Activated B cell treated with CpG ODN at 0.5 μM for 24 hours (primary cell): ENCODE measurements at regions not wholly inside any gene's neighbourhood (a gene's known extent, or its start where the extent isn't known, plus 50 kb on each side); places are given as distances from the start of the nearest gene placed in this dataset.

Source experiments
- ATAC-seq: fragments of 200-7000 bp; cut with Tn5 transposase; one replicate; pipeline ENCODE4 v1.10.0; 2021; ENCODE audit warnings: low read depth, mild to moderate bottlenecking, moderate library complexity
- CTCF ChIA-PET: fragments of 350-600 bp; sonication (Branson Sonifier 250); formaldehyde crosslinking; loops from one replicate; lab custom pipeline; 2021; ENCODE audit warnings: antibody characterized with exemption; lab: Charles Lee
- POLR2A ChIA-PET: fragments of 350-600 bp; sonication (Branson Sonifier 250); formaldehyde crosslinking; loops from one replicate; lab custom pipeline; 2021; ENCODE audit warnings: antibody characterized with exemption; lab: Charles Lee
- DNase-seq: peaks from one replicate; pipeline ENCODE4 v3.0.0; 2022
- H3K27ac Mint-ChIP-seq: one replicate; pipeline ENCODE4 v1.8.0; 2020; ENCODE audit warnings: mixed read lengths
- H3K27me3 Mint-ChIP-seq: one replicate; pipeline ENCODE4 v1.8.0; 2021; ENCODE audit warnings: mixed read lengths
- H3K36me3 Mint-ChIP-seq: one replicate; pipeline ENCODE4 v1.8.0; 2021; ENCODE audit warnings: low read depth, mixed read lengths
- H3K4me1 Mint-ChIP-seq: one replicate; pipeline ENCODE4 v1.8.0; 2021; ENCODE audit warnings: mixed read lengths
- H3K4me3 Mint-ChIP-seq: one replicate; pipeline ENCODE4 v1.8.0; 2020; ENCODE audit warnings: mild to moderate bottlenecking, mixed read lengths
- H3K9me3 Mint-ChIP-seq: one replicate; pipeline ENCODE4 v1.8.0; 2020; ENCODE audit warnings: mixed read lengths
- CTCF ChIP-seq: fragments of 200-600 bp; IDR thresholded peaks from one replicate; pipeline ENCODE4 v1.8.0; 2022; ENCODE audit warnings: antibody characterized with exemption, mild to moderate bottlenecking
- intact Hi-C: fragments of 100-400 bp; cut with micrococcal nuclease; formaldehyde crosslinking; loops from one replicate; pipeline ENCODE4 v1.15.1; 2024

GRCh38 chr4:3871181-3871852 lies 105.1 kb downstream of the ADRA2C start:
- ChIA-PET CTCF (no interaction called here), POLR2A (no interaction called here)
- H3K36me3 Mint-ChIP-seq: no peaks in the 10 kb centered on the region
- ATAC-seq (peak; percentile 62), DNase-seq (no peak)
- H3K27me3 Mint-ChIP-seq: peaks cover 46% of the 10 kb centered on the region
- no peak overlapping the region for H3K27ac Mint-ChIP-seq
- TF ChIP-seq CTCF: no peak
- H3K9me3 Mint-ChIP-seq: no peaks in the 10 kb centered on the region
- peak overlapping the region; percentile 74 for H3K4me3 Mint-ChIP-seq
- peaks cover 11% of the 10 kb centered on the region for H3K4me1 Mint-ChIP-seq
- intact Hi-C loops: no loop called here

GRCh38 chr4:3871881-3872833 lies 106.0 kb downstream of the ADRA2C start:
- no peak for TF ChIP-seq CTCF
- H3K9me3 Mint-ChIP-seq: peaks cover 1% of the 10 kb centered on the region
- no peak for ATAC-seq

GRCh38 chr4:3872834-3873313 lies 106.7 kb downstream of the ADRA2C start:
- intact Hi-C loops: no loop called here
- TF ChIP-seq CTCF: no peak
- ATAC-seq (no peak), DNase-seq (no peak)
- H3K4me3 Mint-ChIP-seq: no peak overlapping the region
- H3K4me1 Mint-ChIP-seq: peaks cover 11% of the 10 kb centered on the region
- no peak overlapping the region for H3K27ac Mint-ChIP-seq
- CTCF ChIA-PET: no interaction called here
- H3K36me3 Mint-ChIP-seq: peaks cover 3% of the 10 kb centered on the region
- peaks cover 47% of the 10 kb centered on the region for H3K27me3 Mint-ChIP-seq
- H3K9me3 Mint-ChIP-seq: peaks cover 7% of the 10 kb centered on the region
- POLR2A ChIA-PET: no interaction called here

More at GRCh38 chr4:3871881-3872833, 106.0 kb downstream of the ADRA2C start:
- ChIA-PET POLR2A (no interaction called here), CTCF (no interaction called here)
- no peak overlapping the region for H3K27ac Mint-ChIP-seq
- no peaks in the 10 kb centered on the region for H3K36me3 Mint-ChIP-seq
- no peak for DNase-seq
- no peak overlapping the region for H3K4me3 Mint-ChIP-seq
- H3K27me3 Mint-ChIP-seq: peaks cover 46% of the 10 kb centered on the region
- H3K4me1 Mint-ChIP-seq: peaks cover 11% of the 10 kb centered on the region
- intact Hi-C loops: no loop called here

- H3K4me3 Mint-ChIP-seq: no peak overlapping the region
- ATAC-seq: no peak
- H3K27ac Mint-ChIP-seq: no peak overlapping the region
- peaks cover 14% of the 10 kb centered on the region for H3K9me3 Mint-ChIP-seq
- intact Hi-C loops: no loop called here
- H3K4me1 Mint-ChIP-seq: peaks cover 11% of the 10 kb centered on the region
- no peak for TF ChIP-seq CTCF
- ChIA-PET CTCF (no interaction called here), POLR2A (no interaction called here)
- DNase-seq: no peak
- peaks cover 6% of the 10 kb centered on the region for H3K36me3 Mint-ChIP-seq
- H3K27me3 Mint-ChIP-seq: peaks cover 48% of the 10 kb centered on the region
Observed at GRCh38 chr4:3873408-3874027, 107.3 kb downstream of the ADRA2C start.

- H3K4me1 Mint-ChIP-seq: peaks cover 13% of the 10 kb centered on the region
Observed at GRCh38 chr4:3874028-3874415, 107.8 kb downstream of the ADRA2C start.

More at GRCh38 chr4:3874028-3874415, 107.8 kb downstream of the ADRA2C start:
- intact Hi-C loops: no loop called here
- peaks cover 49% of the 10 kb centered on the region for H3K27me3 Mint-ChIP-seq
- TF ChIP-seq CTCF: no peak
- POLR2A ChIA-PET: no interaction called here
- peaks cover 6% of the 10 kb centered on the region for H3K36me3 Mint-ChIP-seq
- ATAC-seq (no peak), DNase-seq (no peak)
- no peak overlapping the region for H3K27ac Mint-ChIP-seq
- H3K9me3 Mint-ChIP-seq: peaks cover 14% of the 10 kb centered on the region
- no peak overlapping the region for H3K4me3 Mint-ChIP-seq
- CTCF ChIA-PET: no interaction called here
